Heart left ventricle (tissue), 13 donors: ENCODE measurements at regions not wholly inside any gene's neighbourhood (a gene's known extent, or its start where the extent isn't known, plus 50 kb on each side); places are given as distances from the start of the nearest gene placed in this dataset.

Experiments
- CTCF ChIP-seq, 12 donors: fragments of 200-600 bp; sonication (generic) in 4 of 12; IDR thresholded peaks; one replicate each; pipeline versions ENCODE4 v1.5.0 to v1.8.0; 2018 to 2022; ENCODE audit warnings: antibody characterized with exemption in 12 of 12, mild to moderate bottlenecking in 5 of 12
- POLR2A ChIP-seq, 2 donors: fragments of 450-650 bp; IDR thresholded peaks; one replicate each; pipeline ENCODE4 v1.6.1; 2017; ENCODE audit warnings: antibody characterized with exemption in 2 of 2, mild to moderate bottlenecking in 2 of 2, moderate library complexity in 2 of 2
- donor health status: ischemic (EF 13 %, LVEDD 7.1; RV severe dilation, severe dysfunction).
- donor health status: DM: no; HTN: yes; CAD: no.
- donor health status: DM: no; HTN: no; CAD: no.
- donor health status: ischemic (EF 25% LVEDD 6.9; RV normal size, moderate dysfunction).
- donor health status: ischemic (EF 25% LVEDD 5.7; RV mildly dilated, moderate dysfunction).
- donor health status: ischemic (EF 35%, LVEDD 5.7; RV mildly dilated, moderate dysfunction).
- donor health status: nonischemic (EF 11% LVEDD 7.7; RV severe dilation, severe dysfunction).
- donor health status: DM: yes; HTN: yes; CAD: no.
- donor health status: PGD.
- donor health status: ischemic (EF 29% LVEDD 5.4; RV normal size, mild dysfunction).
- donor health status: nonischemic (EF 23%, LVEDD 6.1; RV moderate dilation, normal function).

DNA sequence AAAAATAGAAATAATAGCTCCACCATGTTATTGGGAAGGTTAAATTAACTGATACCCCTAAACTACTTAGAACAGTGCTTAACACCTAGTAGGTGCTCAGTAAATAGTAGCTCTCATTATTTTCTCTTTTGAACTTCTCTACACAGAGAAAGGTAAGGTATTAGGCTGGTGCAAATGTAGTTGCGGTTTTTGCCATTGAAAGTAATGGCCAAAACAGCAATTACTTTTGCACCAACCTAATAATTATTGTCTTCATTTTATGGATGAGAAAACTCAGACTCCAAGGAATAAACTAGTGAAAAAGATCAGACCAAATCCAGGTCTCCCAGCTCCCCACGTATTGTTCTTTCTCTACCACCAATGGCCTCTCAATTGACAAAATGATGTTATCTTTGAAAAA is 157.2 kb upstream of the TMPO start:
- TF ChIP-seq CTCF (IDR thresholded peaks at IDR 0.05) (no peak), POLR2A (IDR thresholded peaks at IDR 0.05) (no peak)
